ENCODE measurements at regions not wholly inside any gene's neighbourhood (a gene's known extent, or its start where the extent isn't known, plus 50 kb on each side); places are given as distances from the start of the nearest gene placed in this dataset.
"Not testable (repeated sequence)": the region's sequence is repeated elsewhere in the genome, so short reads cannot be mapped to it uniquely, and the experiment has no call there.

DNA sequence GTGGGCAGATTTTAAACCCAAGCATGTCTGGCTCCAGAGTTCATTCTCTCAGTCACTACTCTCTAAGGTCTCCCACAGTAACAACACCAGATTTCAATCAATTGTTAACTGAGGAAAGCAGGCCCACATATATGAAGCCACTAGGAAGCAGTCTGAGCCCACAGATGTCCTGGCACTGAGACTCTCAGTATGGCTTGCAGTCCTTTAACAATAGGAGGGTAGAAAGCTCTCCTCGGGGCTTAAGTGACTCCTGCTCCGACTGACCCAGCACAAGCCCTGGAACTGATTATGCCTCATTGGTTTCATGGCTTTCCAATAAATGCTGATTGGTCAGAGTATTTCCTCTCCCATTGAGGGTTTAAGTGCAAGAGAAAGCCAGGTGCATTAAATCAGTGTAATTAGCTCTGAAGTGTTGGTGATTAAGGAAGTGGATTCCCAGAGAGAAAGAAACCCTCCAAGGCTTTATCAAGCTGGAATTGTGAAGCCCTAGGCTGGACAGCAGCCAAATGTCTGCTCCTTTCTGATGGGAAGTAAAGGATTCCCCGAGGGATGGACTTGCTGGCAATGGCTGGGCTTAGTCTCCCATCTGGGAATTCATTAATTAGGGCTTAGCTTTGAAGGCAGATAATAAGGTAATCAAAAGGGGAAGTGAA, 76.6 kb upstream of the PROKR2 start:
- Histone ChIP-seq H3K4me3 (ENCODE audit: low read depth, low read length, poor library complexity, severe bottlenecking) (no peak overlapping the region), H3K27ac (ENCODE audit: low read depth, low read length, poor library complexity, severe bottlenecking) (no peak overlapping the region), H3K36me3 (ENCODE audit: insufficient read depth, low read length, poor library complexity, severe bottlenecking) (no peaks in the 10 kb centered on the region), H3K4me1 (ENCODE audit: insufficient read depth, low read length, poor library complexity, severe bottlenecking) (no peaks in the 10 kb centered on the region), H3K9me3 (ENCODE audit: low read depth, low read length, poor library complexity, severe bottlenecking) (no peaks in the 10 kb centered on the region), H3K27me3 (replicated peaks; ENCODE audit: insufficient read depth, low read depth, low read length, poor library complexity) (peaks cover 69% of the 10 kb centered on the region)
- ChIA-PET POLR2A (ENCODE audit: low non-redundant PET) (no interaction called here), CTCF (interaction anchor here (1.5 kb wide), 1 partner anchor 10 kb away, joined by 3 read pairs; no protein-coding TSS in a partner anchor)
- BruUV-seq (replicated peaks): no TSS peak
- TF ChIP-seq, protein P1, sequence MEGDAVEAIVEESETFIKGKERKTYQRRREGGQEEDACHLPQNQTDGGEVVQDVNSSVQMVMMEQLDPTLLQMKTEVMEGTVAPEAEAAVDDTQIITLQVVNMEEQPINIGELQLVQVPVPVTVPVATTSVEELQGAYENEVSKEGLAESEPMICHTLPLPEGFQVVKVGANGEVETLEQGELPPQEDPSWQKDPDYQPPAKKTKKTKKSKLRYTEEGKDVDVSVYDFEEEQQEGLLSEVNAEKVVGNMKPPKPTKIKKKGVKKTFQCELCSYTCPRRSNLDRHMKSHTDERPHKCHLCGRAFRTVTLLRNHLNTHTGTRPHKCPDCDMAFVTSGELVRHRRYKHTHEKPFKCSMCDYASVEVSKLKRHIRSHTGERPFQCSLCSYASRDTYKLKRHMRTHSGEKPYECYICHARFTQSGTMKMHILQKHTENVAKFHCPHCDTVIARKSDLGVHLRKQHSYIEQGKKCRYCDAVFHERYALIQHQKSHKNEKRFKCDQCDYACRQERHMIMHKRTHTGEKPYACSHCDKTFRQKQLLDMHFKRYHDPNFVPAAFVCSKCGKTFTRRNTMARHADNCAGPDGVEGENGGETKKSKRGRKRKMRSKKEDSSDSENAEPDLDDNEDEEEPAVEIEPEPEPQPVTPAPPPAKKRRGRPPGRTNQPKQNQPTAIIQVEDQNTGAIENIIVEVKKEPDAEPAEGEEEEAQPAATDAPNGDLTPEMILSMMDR (conservative IDR thresholded peaks at IDR 0.05; ENCODE audit: low read depth, low read length): no peak
- TF ChIP-seq EZH2 (IDR thresholded peaks at IDR 0.05; ENCODE audit: borderline replicate concordance, low read depth, low read length, poor library complexity, severe bottlenecking): no peak
- peak; percentile 58 for DNase-seq (ENCODE audit: low spot score)
- intact Hi-C loops (cut with micrococcal nuclease; ENCODE audit: unreplicated experiment): no loop called here

DNA sequence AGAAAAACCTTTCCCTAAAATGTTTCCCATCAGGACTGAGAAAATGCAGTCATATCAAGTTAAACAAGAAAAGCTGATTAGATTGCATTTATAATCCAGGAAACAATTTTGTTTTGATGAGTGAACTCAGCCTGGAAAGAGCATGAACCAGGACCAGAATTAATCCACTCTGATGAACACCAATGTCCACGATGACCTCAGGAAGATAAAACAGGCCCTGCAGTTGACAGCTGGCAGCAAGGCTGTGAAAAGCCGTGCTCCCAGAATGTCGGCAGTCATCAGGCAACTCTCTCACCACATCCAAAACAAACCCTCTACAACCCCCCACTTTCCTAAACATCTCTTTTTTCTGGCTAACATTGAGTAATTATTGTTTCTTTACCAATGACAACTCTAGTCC, 74.0 kb upstream of the PROKR2 start:
- intact Hi-C loops (cut with micrococcal nuclease; ENCODE audit: unreplicated experiment): no loop called here
- TF ChIP-seq, protein P1 (conservative IDR thresholded peaks at IDR 0.05; ENCODE audit: low read depth, low read length): no peak
- TF ChIP-seq EZH2 (IDR thresholded peaks at IDR 0.05; ENCODE audit: borderline replicate concordance, low read depth, low read length, poor library complexity, severe bottlenecking): no peak
- ChIA-PET POLR2A (ENCODE audit: low non-redundant PET) (no interaction called here), CTCF (no interaction called here)
- no peak overlapping the region for H3K27ac ChIP-seq (ENCODE audit: low read depth, low read length, poor library complexity, severe bottlenecking)
- no peaks in the 10 kb centered on the region for H3K9me3 ChIP-seq (ENCODE audit: low read depth, low read length, poor library complexity, severe bottlenecking)
- peaks cover 66% of the 10 kb centered on the region for H3K27me3 ChIP-seq (replicated peaks; ENCODE audit: insufficient read depth, low read depth, low read length, poor library complexity)
- BruUV-seq (replicated peaks): no TSS peak
- no peak overlapping the region for H3K4me3 ChIP-seq (ENCODE audit: low read depth, low read length, poor library complexity, severe bottlenecking)
- H3K36me3 ChIP-seq (ENCODE audit: insufficient read depth, low read length, poor library complexity, severe bottlenecking): no peaks in the 10 kb centered on the region
- no peaks in the 10 kb centered on the region for H3K4me1 ChIP-seq (ENCODE audit: insufficient read depth, low read length, poor library complexity, severe bottlenecking)
- DNase-seq (ENCODE audit: low spot score): no peak

DNA sequence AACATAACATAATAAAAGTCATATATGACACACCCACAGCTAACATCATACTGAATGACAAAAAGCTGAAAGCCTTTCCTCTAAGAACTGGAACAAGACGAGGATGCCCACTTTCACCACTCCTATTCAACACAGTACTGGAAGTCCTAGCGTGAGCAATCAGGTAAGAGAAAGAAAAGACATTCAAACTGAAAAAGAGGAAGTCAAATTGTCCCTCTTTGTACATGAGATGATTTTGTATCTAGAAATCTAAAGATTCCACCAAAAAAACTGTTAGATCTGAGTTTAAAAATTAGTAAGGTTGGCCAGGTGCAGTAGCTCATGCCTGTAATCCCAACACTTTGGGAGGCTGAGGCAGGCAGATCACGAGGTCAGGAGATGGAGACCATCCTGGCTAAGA, 70.1 kb upstream of the PROKR2 start:
- BruUV-seq (replicated peaks); H3K4me3 ChIP-seq (ENCODE audit: low read depth, low read length, poor library complexity, severe bottlenecking); H3K36me3 ChIP-seq (ENCODE audit: insufficient read depth, low read length, poor library complexity, severe bottlenecking); CTCF ChIA-PET; H3K27ac ChIP-seq (ENCODE audit: low read depth, low read length, poor library complexity, severe bottlenecking); intact Hi-C loops (cut with micrococcal nuclease; ENCODE audit: unreplicated experiment); POLR2A ChIA-PET (ENCODE audit: low non-redundant PET); H3K4me1 ChIP-seq (ENCODE audit: insufficient read depth, low read length, poor library complexity, severe bottlenecking); H3K9me3 ChIP-seq (ENCODE audit: low read depth, low read length, poor library complexity, severe bottlenecking); DNase-seq (ENCODE audit: low spot score): not testable (repeated sequence)
- peaks cover 76% of the 10 kb centered on the region for H3K27me3 ChIP-seq (replicated peaks; ENCODE audit: insufficient read depth, low read depth, low read length, poor library complexity)

DNA sequence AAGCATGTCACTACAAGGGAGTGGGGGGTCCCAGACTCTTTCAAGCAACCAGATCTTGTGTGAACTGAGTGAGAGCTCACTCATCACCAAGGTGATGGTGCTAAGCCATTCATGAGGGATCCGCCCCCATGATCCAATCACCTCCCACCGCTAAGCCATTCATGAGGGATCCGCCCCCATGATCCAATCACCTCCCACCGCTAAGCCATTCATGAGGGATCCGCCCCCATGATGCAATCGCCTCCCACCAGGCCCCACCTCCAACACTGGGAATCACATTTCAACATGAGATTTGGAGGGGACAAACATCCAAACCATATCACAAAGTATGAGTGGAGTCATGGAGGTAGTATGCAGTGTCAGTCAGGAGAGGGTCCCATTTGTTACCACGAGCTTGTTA, 64.8 kb upstream of the PROKR2 start:
- H3K4me1 ChIP-seq (ENCODE audit: insufficient read depth, low read length, poor library complexity, severe bottlenecking): not testable (repeated sequence)

More for the DNA sequence above, 64.8 kb upstream of the PROKR2 start:
- peaks cover 38% of the 10 kb centered on the region for H3K27me3 ChIP-seq (replicated peaks; ENCODE audit: insufficient read depth, low read depth, low read length, poor library complexity)
- H3K36me3 ChIP-seq (ENCODE audit: insufficient read depth, low read length, poor library complexity, severe bottlenecking); POLR2A ChIA-PET (ENCODE audit: low non-redundant PET); H3K4me3 ChIP-seq (ENCODE audit: low read depth, low read length, poor library complexity, severe bottlenecking); BruUV-seq (replicated peaks); H3K9me3 ChIP-seq (ENCODE audit: low read depth, low read length, poor library complexity, severe bottlenecking); H3K27ac ChIP-seq (ENCODE audit: low read depth, low read length, poor library complexity, severe bottlenecking); intact Hi-C loops (cut with micrococcal nuclease; ENCODE audit: unreplicated experiment); DNase-seq (ENCODE audit: low spot score); CTCF ChIA-PET: not testable (repeated sequence)

Data from A673 (cell line).